Psoas muscle (tissue), 7 donors: ENCODE measurements at regions not wholly inside any gene's neighbourhood (a gene's known extent, or its start where the extent isn't known, plus 50 kb on each side); places are given as distances from the start of the nearest gene placed in this dataset.

Source experiments
- ATAC-seq, 4 donors: fragments of 200-7000 bp; cut with Tn5 transposase; one replicate each; pipeline ENCODE4 v1.9.1; 2020; ENCODE audit warnings: moderate library complexity in 3 of 4, mild to moderate bottlenecking in 2 of 4
- DNase-seq, 2 donors: peaks; one replicate each; pipeline ENCODE4 v3.0.0-alpha.2; 2020
- H3K27ac ChIP-seq: fragments of 200-600 bp; one replicate; pipeline ENCODE4 v1.8.0; 2022
- H3K27me3 ChIP-seq, 3 donors: fragments of 200-600 bp in 1 of 3; one replicate each; pipeline versions ENCODE4 v1.6.1 to v1.8.0; 2013 to 2022; ENCODE audit warnings: low read length in 2 of 3, mild to moderate bottlenecking in 2 of 3, moderate library complexity in 1 of 3; ENCODE audit not compliant: insufficient read depth in 3 of 3
- H3K36me3 ChIP-seq, 2 donors: fragments of 200-600 bp in 1 of 2; one replicate each; pipeline versions ENCODE4 v1.6.1 to v1.8.0; 2013 to 2022; ENCODE audit warnings: low read depth in 1 of 2, mild to moderate bottlenecking in 1 of 2, moderate library complexity in 1 of 2; ENCODE audit not compliant: insufficient read depth in 1 of 2
- H3K4me1 ChIP-seq: fragments of 200-600 bp; one replicate; pipeline ENCODE4 v1.8.0; 2022
- H3K4me3 ChIP-seq: fragments of 200-600 bp; one replicate; pipeline ENCODE4 v1.8.0; 2022; ENCODE audit warnings: mild to moderate bottlenecking
- H3K9me3 ChIP-seq: fragments of 200-600 bp; one replicate; pipeline ENCODE4 v1.8.0; 2022
- CTCF ChIP-seq: fragments of 200-600 bp; IDR thresholded peaks from one replicate; pipeline ENCODE4 v1.8.0; 2022; ENCODE audit warnings: antibody characterized with exemption
- WGBS, 3 donors: extraction: QIAGEN DNeasy Blood & Tissue Kit; methylation state at CpG; one replicate each; pipeline versions ENCODE4 v1.1.6 to v1.1.7; 2013; 5-methylcytosine and 5-hydroxymethylcytosine counted together
- intact Hi-C, 2 donors: fragments of 100-400 bp; cut with DNase I; formaldehyde crosslinking; loops; one replicate each; pipeline versions ENCODE4 v1.11.0 to v1.14.2; 2022
- donor health status: healthy with polysubstance abuse.
- donor health status: DM: no; HTN: no; CAD: no; lungs with moderate emphysema.
- donor health status: Bipolar disorder and iron deficiency.
- donor health status: healthy.
- donor health status: DM: yes; HTN: yes; CAD: no.
- donor health status: DM: no; HTN: no; CAD: no.
- donor health status: DM: yes; HTN: yes; CAD: no.

DNA sequence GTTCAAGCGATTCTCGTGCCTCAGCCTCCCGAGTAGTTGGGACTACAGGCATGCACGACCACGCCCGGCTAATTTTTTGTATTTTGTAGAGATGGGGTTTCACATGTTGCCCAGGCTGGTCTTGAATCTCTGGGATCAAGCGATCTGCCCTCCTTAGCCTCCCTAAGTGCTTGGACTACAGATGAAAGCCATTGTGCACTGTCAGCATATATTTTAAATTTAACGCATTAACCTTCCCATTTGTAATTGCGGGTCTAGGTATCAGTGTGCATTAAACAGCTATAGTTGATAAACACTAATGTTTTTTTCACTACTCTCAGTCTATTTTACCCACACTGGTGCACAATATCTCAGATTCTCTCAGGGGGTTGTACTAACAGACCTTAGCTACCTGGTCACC, 1930.8 kb downstream of the C4orf33 start:
- Histone ChIP-seq H3K36me3 (no peaks in the 10 kb centered on the region), H3K4me1 (no peaks in the 10 kb centered on the region), H3K27me3 (no peaks in the 10 kb centered on the region), H3K9me3 (no peaks in the 10 kb centered on the region), H3K4me3 (no peak overlapping the region), H3K27ac (no peak overlapping the region)
- TF ChIP-seq CTCF: no peak
- 91 to 95% (median 92%) methylated on average over 9 of the region's 9 CpGs for WGBS, 3 donors
- ATAC-seq: no peak
- DNase-seq: no peak
- intact Hi-C loops: no loop called here

DNA sequence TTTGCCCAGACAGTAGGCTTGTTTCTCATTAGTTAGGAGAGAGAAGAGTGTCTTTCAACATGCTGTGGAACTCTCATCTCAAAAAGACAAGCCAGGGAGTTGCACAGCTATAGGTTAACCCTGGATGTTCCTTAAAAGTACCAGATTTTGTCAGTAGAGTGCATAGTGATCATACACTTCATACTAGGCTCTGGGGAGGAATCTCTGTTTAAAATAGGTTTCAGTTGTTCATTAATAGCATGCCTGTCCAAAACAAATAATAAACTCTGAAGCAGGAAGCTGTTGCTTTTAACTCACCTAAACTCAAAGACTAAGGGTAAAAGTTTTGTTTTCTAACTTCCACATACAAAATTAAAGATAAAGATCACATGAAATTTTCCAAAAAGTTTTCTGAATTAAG, 1948.4 kb downstream of the C4orf33 start:
- Histone ChIP-seq H3K4me3 (no peak overlapping the region), H3K36me3 (no peaks in the 10 kb centered on the region), H3K27ac (no peak overlapping the region), H3K27me3 (no peaks in the 10 kb centered on the region), H3K4me1 (no peaks in the 10 kb centered on the region), H3K9me3 (no peaks in the 10 kb centered on the region)
- DNase-seq (no peak), ATAC-seq (no peak)
- no peak for TF ChIP-seq CTCF
- intact Hi-C loops: no loop called here

DNA sequence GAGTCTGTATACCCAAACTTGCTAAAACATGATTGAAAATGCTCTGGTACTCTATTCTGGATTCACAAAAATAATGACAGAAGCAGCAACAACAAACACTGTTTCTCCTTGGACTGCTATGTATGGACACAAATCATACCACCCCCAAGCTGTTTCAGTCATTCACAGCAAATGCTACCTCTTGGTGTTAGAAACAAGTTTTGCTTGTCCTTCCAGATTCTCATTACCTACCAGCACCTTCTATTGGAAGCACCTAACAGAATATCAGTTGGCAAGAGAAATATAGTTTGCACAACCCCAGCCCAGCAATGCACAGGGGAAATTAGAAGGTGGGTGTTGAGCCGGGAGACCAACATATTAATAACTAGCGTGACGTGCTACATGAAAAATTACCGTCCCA, 1950.9 kb downstream of the C4orf33 start:
- WGBS, 3 donors: 75 to 88% (median 87%) methylated on average over 4 of the region's 4 CpGs
- H3K36me3 ChIP-seq: no peaks in the 10 kb centered on the region
- DNase-seq: no peak
- H3K9me3 ChIP-seq: no peaks in the 10 kb centered on the region
- no peak overlapping the region for H3K4me3 ChIP-seq
- ATAC-seq: no peak
- H3K4me1 ChIP-seq: no peaks in the 10 kb centered on the region
- no peak overlapping the region for H3K27ac ChIP-seq
- no peak for TF ChIP-seq CTCF
- intact Hi-C loops: no loop called here
- H3K27me3 ChIP-seq: no peaks in the 10 kb centered on the region

DNA sequence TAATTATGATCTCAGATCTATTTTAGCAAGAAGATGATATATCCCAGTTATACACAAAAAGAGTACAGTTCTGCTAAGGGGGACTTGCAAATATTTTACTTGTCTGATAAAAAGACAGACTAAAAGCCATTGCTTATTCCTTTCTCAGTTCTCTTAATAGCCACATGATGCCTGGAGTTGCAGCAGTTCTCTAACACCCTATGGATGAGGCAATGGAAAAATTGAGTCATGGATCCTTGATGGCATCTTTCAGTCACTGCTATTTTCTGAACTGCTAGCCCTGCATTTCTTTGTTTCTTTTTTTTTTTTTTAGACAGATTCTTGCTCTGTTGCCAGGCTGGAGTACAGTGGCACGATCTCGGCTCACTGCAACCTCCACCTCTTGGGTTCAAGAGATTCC, 1956.7 kb downstream of the C4orf33 start:
- Histone ChIP-seq H3K27me3 (no peaks in the 10 kb centered on the region), H3K4me3 (no peak overlapping the region), H3K9me3 (no peaks in the 10 kb centered on the region), H3K27ac (no peak overlapping the region), H3K36me3 (no peaks in the 10 kb centered on the region), H3K4me1 (no peaks in the 10 kb centered on the region)
- intact Hi-C loops: no loop called here
- 89 to 96% (median 90%) methylated on average over 2 of the region's 2 CpGs for WGBS, 3 donors
- DNase-seq: no peak
- ATAC-seq: no peak
- no peak for TF ChIP-seq CTCF

DNA sequence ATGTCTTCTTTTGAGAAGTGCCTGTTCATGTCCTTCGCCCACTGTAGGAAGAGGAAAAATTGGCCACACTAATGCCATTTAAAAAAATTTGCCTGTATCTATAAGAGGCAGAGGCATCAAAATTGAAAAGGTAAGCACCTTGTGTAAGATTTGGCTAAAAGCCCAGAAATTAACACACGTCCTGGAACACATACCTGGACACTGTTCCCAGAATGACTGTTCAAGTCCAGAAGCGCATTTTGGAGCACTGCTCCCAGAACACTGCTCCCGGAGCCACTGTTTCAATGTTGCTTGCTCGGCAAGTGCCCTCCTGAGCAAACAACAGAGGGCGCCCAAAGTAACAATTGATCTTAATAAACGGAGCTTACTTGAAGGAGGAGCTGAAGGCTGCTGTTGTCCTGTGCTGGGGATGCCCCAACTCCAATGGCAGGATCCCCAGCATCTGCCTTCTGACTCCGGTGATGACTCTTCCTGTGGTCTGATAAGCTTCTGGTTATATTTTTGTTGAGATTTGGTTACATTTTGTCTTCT, 1958.6 kb downstream of the C4orf33 start:
- 83 to 89% (median 85%) methylated on average over 8 of the region's 8 CpGs for WGBS, 3 donors
- intact Hi-C loops: no loop called here
- H3K36me3 ChIP-seq: no peaks in the 10 kb centered on the region
- H3K4me1 ChIP-seq: no peaks in the 10 kb centered on the region
- no peak for DNase-seq
- no peaks in the 10 kb centered on the region for H3K9me3 ChIP-seq
- H3K27me3 ChIP-seq: no peaks in the 10 kb centered on the region
- no peak overlapping the region for H3K27ac ChIP-seq
- TF ChIP-seq CTCF: no peak
- ATAC-seq: no peak
- H3K4me3 ChIP-seq: no peak overlapping the region
